Neuron (in vitro differentiated cells): ENCODE measurements at regions not wholly inside any gene's neighbourhood (a gene's known extent, or its start where the extent isn't known, plus 50 kb on each side); places are given as distances from the start of the nearest gene placed in this dataset.

Experiments used
- H2AFZ ChIP-seq: one replicate; pipeline ENCODE4 v1.6.1; 2013; ENCODE audit warnings: low read depth, mild to moderate bottlenecking, inconsistent platforms, low read length, moderate library complexity
- H3K27me3 ChIP-seq: one replicate; pipeline ENCODE4 v1.6.1; 2013; ENCODE audit warnings: low read length; ENCODE audit not compliant: insufficient read depth
- H3K36me3 ChIP-seq: one replicate; pipeline ENCODE4 v1.6.1; 2013; ENCODE audit warnings: low read length; ENCODE audit not compliant: insufficient read depth
- H3K4me1 ChIP-seq: one replicate; pipeline ENCODE4 v1.6.1; 2013; ENCODE audit warnings: low read length; ENCODE audit not compliant: insufficient read depth
- H3K4me3 ChIP-seq: 2 replicates; pipeline ENCODE4 v1.5.1; 2013; ENCODE audit warnings: mild to moderate bottlenecking, low read length, moderate library complexity
- H3K9me3 ChIP-seq: one replicate; pipeline ENCODE4 v1.6.1; 2013; ENCODE audit warnings: low read length

GRCh38 chr6:133583907-133584427 lies 304.9 kb upstream of the TCF21 start:
- Histone ChIP-seq H3K4me1 (no peaks in the 10 kb centered on the region), H3K4me3 (no peak overlapping the region), H2AFZ (no peak overlapping the region), H3K36me3 (no peaks in the 10 kb centered on the region), H3K9me3 (no peaks in the 10 kb centered on the region), H3K27me3 (no peaks in the 10 kb centered on the region)

DNA sequence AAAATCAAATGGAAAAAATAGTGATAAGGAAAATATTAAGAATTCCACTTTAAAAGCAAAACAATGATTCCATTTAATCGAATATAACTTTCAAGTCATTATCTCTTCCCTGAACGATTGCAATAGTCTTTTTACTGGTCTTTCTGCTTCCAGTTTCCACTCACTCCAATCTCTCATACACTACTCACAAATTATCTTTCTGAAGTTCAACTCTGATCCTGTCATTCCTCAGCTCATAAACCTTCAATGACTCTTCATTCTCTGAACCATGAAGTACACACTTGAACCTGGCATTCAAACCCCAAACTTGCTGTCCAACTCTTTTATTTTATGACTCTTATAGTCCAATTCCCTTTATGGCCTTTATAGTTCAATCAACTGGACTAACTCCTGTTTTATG lies 304.1 kb upstream of the TCF21 start:
- H3K27me3 ChIP-seq: no peaks in the 10 kb centered on the region
- no peak overlapping the region for H3K4me3 ChIP-seq
- H3K36me3 ChIP-seq: no peaks in the 10 kb centered on the region
- no peaks in the 10 kb centered on the region for H3K9me3 ChIP-seq
- no peak overlapping the region for H2AFZ ChIP-seq
- no peaks in the 10 kb centered on the region for H3K4me1 ChIP-seq

GRCh38 chr6:133585978-133586377 lies 302.9 kb upstream of the TCF21 start:
- H3K27me3 ChIP-seq: no peaks in the 10 kb centered on the region
- no peak overlapping the region for H3K4me3 ChIP-seq
- H2AFZ ChIP-seq: no peak overlapping the region
- no peaks in the 10 kb centered on the region for H3K4me1 ChIP-seq
- no peaks in the 10 kb centered on the region for H3K36me3 ChIP-seq
- no peaks in the 10 kb centered on the region for H3K9me3 ChIP-seq

- Histone ChIP-seq H3K36me3 (no peaks in the 10 kb centered on the region), H3K9me3 (no peaks in the 10 kb centered on the region), H2AFZ (no peak overlapping the region), H3K4me3 (no peak overlapping the region), H3K4me1 (no peaks in the 10 kb centered on the region), H3K27me3 (no peaks in the 10 kb centered on the region)
Observed at GRCh38 chr6:133587546-133588160, 301.3 kb upstream of the TCF21 start.

- Histone ChIP-seq H2AFZ (no peak overlapping the region), H3K4me3 (no peak overlapping the region), H3K4me1 (no peaks in the 10 kb centered on the region), H3K36me3 (no peaks in the 10 kb centered on the region), H3K27me3 (no peaks in the 10 kb centered on the region), H3K9me3 (no peaks in the 10 kb centered on the region)
Observed at GRCh38 chr6:133590196-133590595, 298.7 kb upstream of the TCF21 start.

- no peak overlapping the region for H3K4me3 ChIP-seq
- no peaks in the 10 kb centered on the region for H3K36me3 ChIP-seq
- H3K4me1 ChIP-seq: no peaks in the 10 kb centered on the region
- H2AFZ ChIP-seq: no peak overlapping the region
- no peaks in the 10 kb centered on the region for H3K27me3 ChIP-seq
- no peaks in the 10 kb centered on the region for H3K9me3 ChIP-seq
Observed at GRCh38 chr6:133590814-133591213, 298.1 kb upstream of the TCF21 start.

GRCh38 chr6:133591275-133591674 lies 297.6 kb upstream of the TCF21 start:
- H3K27me3 ChIP-seq: no peaks in the 10 kb centered on the region
- H3K36me3 ChIP-seq: no peaks in the 10 kb centered on the region
- no peak overlapping the region for H2AFZ ChIP-seq

DNA sequence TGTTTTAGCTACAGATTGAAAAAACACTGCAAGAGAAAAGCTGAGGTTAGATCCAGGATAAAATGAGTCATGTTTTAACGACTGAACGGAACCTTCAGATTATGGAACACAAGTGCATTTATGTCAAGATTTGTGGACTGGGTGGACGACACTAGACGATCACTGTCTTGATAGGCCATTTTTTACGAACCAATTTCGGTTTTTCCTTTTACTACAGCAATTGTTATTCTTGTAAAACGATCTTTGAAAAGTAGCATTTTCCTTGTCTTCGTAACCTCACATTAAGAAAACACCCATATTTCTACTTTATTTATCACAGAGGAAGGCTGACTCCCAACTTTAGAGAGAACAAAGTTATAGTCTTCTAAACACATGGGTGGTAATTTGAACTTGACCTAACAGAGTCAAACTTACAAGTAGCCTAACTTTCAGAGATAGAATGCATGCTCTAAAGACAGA lies 294.2 kb upstream of the TCF21 start:
- H2AFZ ChIP-seq: no peak overlapping the region
- no peaks in the 10 kb centered on the region for H3K9me3 ChIP-seq
- H3K4me3 ChIP-seq: no peak overlapping the region
- H3K27me3 ChIP-seq: no peaks in the 10 kb centered on the region
- no peaks in the 10 kb centered on the region for H3K4me1 ChIP-seq
- H3K36me3 ChIP-seq: no peaks in the 10 kb centered on the region

More at GRCh38 chr6:133591275-133591674, 297.6 kb upstream of the TCF21 start:
- H3K4me1 ChIP-seq: no peaks in the 10 kb centered on the region
- no peak overlapping the region for H3K4me3 ChIP-seq
- no peaks in the 10 kb centered on the region for H3K9me3 ChIP-seq

DNA sequence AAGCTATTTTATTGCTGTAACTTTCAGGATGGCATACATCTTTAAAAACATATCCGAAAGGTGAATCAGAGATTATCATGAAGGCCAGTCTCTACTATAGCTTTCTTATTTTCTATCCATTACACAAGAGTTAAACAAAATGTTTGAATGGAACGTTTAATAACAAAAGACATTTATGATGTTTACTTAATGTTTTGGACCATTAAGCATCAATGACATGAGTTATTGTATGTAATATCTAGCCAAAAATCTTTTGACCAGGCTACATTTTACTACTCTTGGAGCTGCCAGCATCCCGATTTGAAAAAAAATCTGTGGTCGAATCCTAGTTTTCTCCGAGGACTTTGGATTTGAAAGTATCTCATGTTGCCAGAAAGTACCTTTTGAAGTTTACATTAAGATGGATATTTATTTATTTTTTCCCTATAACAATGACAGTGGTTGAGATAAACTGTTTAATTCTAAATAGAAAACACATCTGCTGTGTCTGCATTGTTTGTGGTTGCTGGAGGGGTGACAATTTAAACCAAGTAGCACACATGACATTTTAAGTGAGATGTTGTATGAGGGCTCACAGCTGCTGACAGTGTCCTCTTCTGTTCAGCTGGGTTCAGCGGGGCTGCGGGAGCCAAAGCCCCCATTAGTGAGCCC lies 293.7 kb upstream of the TCF21 start:
- Histone ChIP-seq H3K4me3 (no peak overlapping the region), H3K36me3 (no peaks in the 10 kb centered on the region), H3K4me1 (no peaks in the 10 kb centered on the region), H3K9me3 (no peaks in the 10 kb centered on the region), H3K27me3 (no peaks in the 10 kb centered on the region), H2AFZ (no peak overlapping the region)

DNA sequence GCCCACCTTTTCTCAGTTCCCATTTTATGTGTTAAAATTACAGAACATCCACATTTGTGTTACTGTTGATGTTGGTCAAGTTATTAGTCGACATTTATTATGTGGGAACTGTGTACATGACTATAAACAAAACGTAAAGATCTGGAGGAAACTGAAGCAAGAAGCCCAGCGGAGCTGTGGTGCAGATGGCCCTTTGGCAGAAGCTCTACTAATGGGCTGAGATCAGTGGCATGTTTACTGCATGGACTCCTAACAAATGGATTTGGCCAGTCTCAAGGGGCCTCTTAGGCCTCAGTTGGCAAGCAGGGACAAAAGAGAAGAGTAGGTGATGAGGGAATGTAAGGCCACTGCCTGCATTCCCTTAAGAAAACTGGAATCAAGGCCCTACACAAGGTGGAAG lies 282.1 kb upstream of the TCF21 start:
- Histone ChIP-seq H3K4me3 (no peak overlapping the region), H3K9me3 (no peaks in the 10 kb centered on the region), H2AFZ (no peak overlapping the region), H3K27me3 (no peaks in the 10 kb centered on the region), H3K36me3 (no peaks in the 10 kb centered on the region), H3K4me1 (no peaks in the 10 kb centered on the region)

DNA sequence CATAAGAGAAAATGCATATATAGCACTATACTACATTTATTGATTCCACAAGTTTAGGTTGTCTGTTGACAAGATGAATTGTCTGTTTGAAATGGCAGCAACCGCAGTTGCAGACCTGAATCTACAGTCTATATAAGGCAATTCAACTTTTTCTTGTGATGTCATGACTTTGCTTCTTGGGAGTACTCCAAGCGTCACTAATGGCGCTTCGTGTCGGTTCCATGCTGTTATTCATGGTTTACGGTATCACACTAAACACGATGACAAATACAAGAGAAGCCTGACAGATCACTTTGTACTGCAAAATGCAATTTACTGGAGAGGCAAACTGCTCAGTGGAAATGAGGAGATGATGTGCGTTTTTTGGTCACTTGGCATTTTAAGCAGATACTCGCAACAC lies 280.3 kb upstream of the TCF21 start:
- no peaks in the 10 kb centered on the region for H3K9me3 ChIP-seq

GRCh38 chr6:133609415-133610226 lies 279.3 kb upstream of the TCF21 start:
- no peaks in the 10 kb centered on the region for H3K4me1 ChIP-seq
- no peak overlapping the region for H3K4me3 ChIP-seq
- H3K36me3 ChIP-seq: no peaks in the 10 kb centered on the region
- no peaks in the 10 kb centered on the region for H3K27me3 ChIP-seq
- no peaks in the 10 kb centered on the region for H3K9me3 ChIP-seq
- no peak overlapping the region for H2AFZ ChIP-seq

More for the DNA sequence above, 280.3 kb upstream of the TCF21 start:
- no peaks in the 10 kb centered on the region for H3K4me1 ChIP-seq
- H2AFZ ChIP-seq: no peak overlapping the region
- no peaks in the 10 kb centered on the region for H3K36me3 ChIP-seq
- H3K27me3 ChIP-seq: no peaks in the 10 kb centered on the region
- H3K4me3 ChIP-seq: no peak overlapping the region

DNA sequence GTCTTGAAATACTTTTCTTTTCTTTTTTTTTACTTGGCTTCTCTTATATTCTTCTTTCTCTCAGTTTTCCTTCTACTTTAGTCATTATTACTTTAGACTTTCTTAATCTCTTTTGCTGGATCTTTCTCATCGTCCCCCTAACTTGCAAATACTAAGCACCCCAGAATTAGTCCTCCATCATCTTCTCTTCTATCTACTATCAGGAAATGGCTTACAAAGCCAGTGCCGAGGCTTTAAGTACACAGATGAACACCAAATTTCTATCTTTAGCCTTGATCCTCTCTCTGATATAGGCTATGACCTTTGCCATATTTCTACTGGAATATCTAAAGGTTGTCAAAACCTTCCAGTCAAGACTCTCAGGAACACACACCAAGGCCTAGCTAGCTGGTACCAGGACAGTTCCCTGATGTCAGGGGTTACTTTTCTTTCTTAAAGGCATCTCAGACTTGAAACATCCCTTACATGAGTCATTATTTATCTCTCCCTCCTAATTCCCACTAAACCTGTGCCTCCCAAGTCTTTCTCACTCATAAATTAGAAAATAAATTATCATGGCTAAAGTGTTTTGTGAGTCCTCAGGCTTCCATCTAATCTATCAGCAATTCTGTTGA lies 278.6 kb upstream of the TCF21 start:
- Histone ChIP-seq H2AFZ (no peak overlapping the region), H3K4me3 (no peak overlapping the region), H3K9me3 (no peaks in the 10 kb centered on the region), H3K4me1 (no peaks in the 10 kb centered on the region), H3K27me3 (no peaks in the 10 kb centered on the region), H3K36me3 (no peaks in the 10 kb centered on the region)
